HEK293T (cell line): ENCODE measurements at regions not wholly inside any gene's neighbourhood (a gene's known extent, or its start where the extent isn't known, plus 50 kb on each side); places are given as distances from the start of the nearest gene placed in this dataset.

ENCODE experiments used
- CTCF ChIA-PET: fragments of 350-600 bp; formaldehyde crosslinking; extraction: SDS; loops from one replicate; lab custom pipeline; 2021; ENCODE audit warnings: antibody characterized with exemption, inconsistent platforms; lab: Yijun Ruan, JAX
- POLR2A ChIA-PET: fragments of 350-600 bp; formaldehyde crosslinking; extraction: SDS; loops from one replicate; lab custom pipeline; 2020; ENCODE audit warnings: antibody characterized with exemption, inconsistent platforms; lab: Yijun Ruan, JAX
- DNase-seq: peaks from one replicate; pipeline ENCODE4 v3.0.0; 2012; ENCODE audit warnings: mixed read lengths; ENCODE audit errors: extremely low spot score
- ARNT ChIP-seq: fragments of 450-650 bp; IDR thresholded peaks from 2 replicates; pipeline ENCODE4 v1.6.1; 2017; ENCODE audit warnings: mild to moderate bottlenecking
- CTBP1 ChIP-seq: fragments of 450-650 bp; IDR thresholded peaks from 2 replicates; pipeline ENCODE4 v1.6.1; 2016; ENCODE audit warnings: borderline replicate concordance
- FOXA1 ChIP-seq: fragments of 450-650 bp; IDR thresholded peaks from 2 replicates; pipeline ENCODE4 v1.6.1; 2016; ENCODE audit warnings: mild to moderate bottlenecking
- FOXK2 ChIP-seq: fragments of 450-650 bp; IDR thresholded peaks from 2 replicates; pipeline ENCODE4 v1.6.1; 2016; ENCODE audit warnings: mild to moderate bottlenecking
- FOXM1 ChIP-seq: fragments of 450-650 bp; IDR thresholded peaks from 2 replicates; pipeline ENCODE4 v1.6.1; 2017; ENCODE audit warnings: mild to moderate bottlenecking, borderline replicate concordance
- HDGF ChIP-seq: fragments of 450-650 bp; IDR thresholded peaks from 2 replicates; pipeline ENCODE4 v1.6.1; 2017; ENCODE audit warnings: antibody characterized with exemption, borderline replicate concordance
- LEF1 ChIP-seq: fragments of 450-650 bp; IDR thresholded peaks from 2 replicates; pipeline ENCODE4 v1.6.1; 2017; ENCODE audit warnings: mild to moderate bottlenecking, borderline replicate concordance
- NFRKB ChIP-seq: fragments of 450-650 bp; IDR thresholded peaks from 2 replicates; pipeline ENCODE4 v1.6.1; 2016; ENCODE audit warnings: mild to moderate bottlenecking, moderate library complexity
- SP1 ChIP-seq: fragments of 450-650 bp; IDR thresholded peaks from 2 replicates; pipeline ENCODE4 v1.6.1; 2017
- SUZ12 ChIP-seq: fragments of 450-650 bp; IDR thresholded peaks from 2 replicates; pipeline ENCODE4 v1.6.1; 2016; ENCODE audit warnings: mild to moderate bottlenecking
- TARDBP ChIP-seq: fragments of 450-650 bp; IDR thresholded peaks from 2 replicates; pipeline ENCODE4 v1.6.1; 2016

DNA sequence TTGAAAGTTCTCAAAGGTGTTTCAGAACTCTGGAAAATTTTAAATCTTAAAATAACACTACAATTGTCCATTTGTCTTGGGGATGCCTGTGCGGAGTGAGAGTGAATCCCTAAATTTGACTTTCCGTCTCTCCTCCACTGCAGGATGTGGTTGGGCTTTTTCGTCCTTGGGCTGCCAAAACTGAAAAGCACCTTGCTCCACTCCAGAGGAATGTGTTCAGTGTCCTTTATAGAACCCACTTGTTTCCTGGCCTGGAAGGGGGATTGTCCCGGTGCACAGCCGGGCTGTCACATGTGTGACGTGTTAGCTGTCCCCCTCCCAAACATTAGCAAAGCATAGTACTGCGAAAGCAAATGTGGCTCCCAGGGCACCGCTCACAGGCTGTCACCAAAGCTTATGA lies 69.6 kb upstream of the ATP10A start:
- TF ChIP-seq HDGF (no peak), FOXA1 (no peak), ARNT (no peak), SP1 (no peak)
- POLR2A ChIA-PET, result no interaction called here
- CTCF ChIA-PET, result no interaction called here
- no peak for DNase-seq

DNA sequence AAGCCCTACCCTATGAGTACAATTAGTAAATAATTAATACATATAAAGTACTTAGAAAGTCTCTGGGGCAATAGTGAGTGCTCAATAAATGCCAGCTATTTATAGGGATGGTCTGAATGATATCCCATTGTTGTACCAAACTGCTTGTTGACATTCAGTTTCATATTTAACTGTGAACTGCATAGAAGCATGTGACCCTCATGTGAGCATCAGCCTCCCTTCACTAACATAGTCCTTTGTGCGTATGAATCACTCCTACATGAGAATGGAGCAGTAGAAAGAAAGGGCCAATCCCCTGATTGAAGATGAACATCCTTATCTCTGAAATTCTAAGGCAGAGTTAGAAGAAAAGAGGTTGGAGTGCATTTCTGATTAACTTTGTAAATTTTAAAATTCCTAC lies 68.7 kb upstream of the ATP10A start:
- TF ChIP-seq TARDBP (no peak), SUZ12 (no peak)
- POLR2A ChIA-PET, result no interaction called here
- DNase-seq, result no peak
- CTCF ChIA-PET, result no interaction called here

DNA sequence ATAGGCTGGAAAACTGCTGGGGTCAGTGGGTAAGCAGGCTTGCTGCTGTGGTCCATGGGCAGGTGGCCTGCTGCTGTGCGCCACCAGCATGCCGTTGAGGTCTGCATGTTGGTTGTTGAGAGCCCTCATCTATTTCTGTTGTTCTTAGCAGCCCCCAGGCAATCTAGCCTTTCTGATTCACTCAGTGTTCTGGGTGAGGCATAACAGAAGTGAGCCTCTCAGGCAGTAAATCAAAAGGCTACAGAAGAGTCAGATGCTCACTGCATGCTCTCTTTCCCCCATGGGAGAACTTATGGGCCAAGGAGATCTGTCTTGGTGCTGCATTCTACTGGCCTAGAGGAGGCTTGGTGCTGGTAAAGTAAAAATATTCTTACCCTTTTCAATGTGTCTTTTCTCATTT lies 67.8 kb upstream of the ATP10A start:
- ChIA-PET CTCF (no interaction called here), POLR2A (no interaction called here)
- no peak for TF ChIP-seq TARDBP
- TF ChIP-seq NFRKB, result no peak
- TF ChIP-seq ARNT, result no peak
- no peak for TF ChIP-seq HDGF
- no peak for TF ChIP-seq FOXK2
- TF ChIP-seq SUZ12, result no peak
- no peak for TF ChIP-seq FOXM1
- TF ChIP-seq LEF1, result no peak
- no peak for TF ChIP-seq CTBP1
- no peak for DNase-seq
